DOHH2 (cell line): ENCODE measurements at regions not wholly inside any gene's neighbourhood (a gene's known extent, or its start where the extent isn't known, plus 50 kb on each side); places are given as distances from the start of the nearest gene placed in this dataset.

Source experiments
- H3F3A ChIP-seq: fragments of 200-600 bp; sonication (generic), shearing (Covaris generic); 2 replicates; pipeline ENCODE4 v1.6.0; 2016; ENCODE audit warnings: antibody characterized with exemption, mild to moderate bottlenecking; ENCODE audit not compliant: control insufficient read depth, insufficient read depth
- H3K27ac ChIP-seq: fragments of 200-600 bp; sonication (generic); 2 replicates; pipeline ENCODE4 v1.5.1; 2014; ENCODE audit warnings: low read depth, mild to moderate bottlenecking, low read length, moderate library complexity
- H3K27me3 ChIP-seq: fragments of 200-600 bp; sonication (generic); 2 replicates; pipeline ENCODE4 v1.6.1; 2014; ENCODE audit warnings: mild to moderate bottlenecking, low read length, mixed read lengths; ENCODE audit not compliant: control insufficient read depth
- H3K36me3 ChIP-seq: fragments of 200-600 bp; sonication (generic); 2 replicates; pipeline ENCODE4 v1.6.1; 2014; ENCODE audit warnings: mild to moderate bottlenecking, low read length, moderate library complexity, mixed read lengths; ENCODE audit not compliant: control insufficient read depth
- H3K4me1 ChIP-seq: fragments of 200-600 bp; sonication (generic); 2 replicates; pipeline ENCODE4 v1.6.1; 2014; ENCODE audit warnings: mild to moderate bottlenecking, low read length, mixed read lengths; ENCODE audit not compliant: control insufficient read depth
- H3K4me2 ChIP-seq: fragments of 200-600 bp; sonication (generic); 2 replicates; pipeline ENCODE4 v1.6.0; 2014; ENCODE audit warnings: mild to moderate bottlenecking, low read length, moderate library complexity
- H3K4me3 ChIP-seq: fragments of 200-600 bp; sonication (generic); 2 replicates; pipeline ENCODE4 v1.5.1; 2014; ENCODE audit warnings: mild to moderate bottlenecking, low read length, mixed read lengths
- H3K79me2 ChIP-seq: fragments of 200-600 bp; sonication (generic); 2 replicates; pipeline ENCODE4 v1.6.1; 2014; ENCODE audit warnings: mild to moderate bottlenecking, low read length, mixed read lengths; ENCODE audit not compliant: control insufficient read depth
- H3K9me2 ChIP-seq: fragments of 200-600 bp; sonication (generic); replicated peaks from 2 replicates; pipeline ENCODE4 v1.6.1; 2014; ENCODE audit warnings: mild to moderate bottlenecking, low read length, mixed read lengths; ENCODE audit not compliant: control insufficient read depth
- H3K9me3 ChIP-seq: fragments of 200-600 bp; sonication (generic); 2 replicates; pipeline ENCODE4 v1.6.1; 2014; ENCODE audit warnings: antibody characterized with exemption, low read length, mixed read lengths; ENCODE audit not compliant: control insufficient read depth, insufficient read depth
- H4K20me1 ChIP-seq: fragments of 200-600 bp; sonication (generic); 2 replicates; pipeline ENCODE4 v1.6.0; 2014; ENCODE audit warnings: low read depth, mild to moderate bottlenecking, antibody characterized with exemption, low read length, moderate library complexity; ENCODE audit not compliant: control insufficient read depth, insufficient read depth
- EZH2phosphoT487 ChIP-seq: fragments of 200-600 bp; sonication (generic); IDR thresholded peaks from 2 replicates; pipeline ENCODE4 v1.6.1; 2017; ENCODE audit warnings: borderline replicate concordance, mild to moderate bottlenecking, antibody characterized with exemption, low read length, moderate library complexity, mixed read lengths
- TF ChIP-seq, protein P1 (sequence below): fragments of 200-600 bp; sonication (generic); IDR thresholded peaks from one replicate; pipeline ENCODE4 v1.5.1; 2014; ENCODE audit warnings: antibody characterized with exemption, mild to moderate bottlenecking, low read depth, low read length; ENCODE audit not compliant: poor library complexity, severe bottlenecking

DNA sequence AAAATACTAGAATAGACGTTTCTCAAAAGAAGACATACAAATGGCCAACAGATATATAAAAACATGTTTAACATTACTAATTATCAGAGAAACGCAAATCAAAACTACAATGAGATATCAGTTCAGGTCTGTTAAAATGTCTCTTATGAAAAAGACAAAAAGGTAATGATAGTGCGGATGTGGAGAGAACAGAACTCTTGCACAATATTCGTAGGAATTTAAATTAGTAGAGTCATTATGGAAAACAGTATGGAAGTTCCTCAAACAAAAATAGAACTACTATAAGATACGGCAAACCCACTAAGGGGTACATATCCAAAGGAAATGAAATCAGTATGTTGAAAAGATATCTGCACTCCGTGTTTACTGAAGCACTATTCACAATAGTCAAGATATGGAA lies 167.5 kb upstream of the CWC22 start:
- H4K20me1 ChIP-seq = no peaks in the 10 kb centered on the region
- no peaks in the 10 kb centered on the region for H3K36me3 ChIP-seq
- H3K4me3 ChIP-seq = no peak overlapping the region
- no peaks in the 10 kb centered on the region for H3K27me3 ChIP-seq
- H3K4me2 ChIP-seq = no peak overlapping the region
- peaks cover 2% of the 10 kb centered on the region; the same call in 1 of the 2 replicates for H3K9me3 ChIP-seq
- H3F3A ChIP-seq = no peaks in the 10 kb centered on the region
- no peaks in the 10 kb centered on the region for H3K4me1 ChIP-seq
- no peak for TF ChIP-seq EZH2phosphoT487
- TF ChIP-seq, protein P1, sequence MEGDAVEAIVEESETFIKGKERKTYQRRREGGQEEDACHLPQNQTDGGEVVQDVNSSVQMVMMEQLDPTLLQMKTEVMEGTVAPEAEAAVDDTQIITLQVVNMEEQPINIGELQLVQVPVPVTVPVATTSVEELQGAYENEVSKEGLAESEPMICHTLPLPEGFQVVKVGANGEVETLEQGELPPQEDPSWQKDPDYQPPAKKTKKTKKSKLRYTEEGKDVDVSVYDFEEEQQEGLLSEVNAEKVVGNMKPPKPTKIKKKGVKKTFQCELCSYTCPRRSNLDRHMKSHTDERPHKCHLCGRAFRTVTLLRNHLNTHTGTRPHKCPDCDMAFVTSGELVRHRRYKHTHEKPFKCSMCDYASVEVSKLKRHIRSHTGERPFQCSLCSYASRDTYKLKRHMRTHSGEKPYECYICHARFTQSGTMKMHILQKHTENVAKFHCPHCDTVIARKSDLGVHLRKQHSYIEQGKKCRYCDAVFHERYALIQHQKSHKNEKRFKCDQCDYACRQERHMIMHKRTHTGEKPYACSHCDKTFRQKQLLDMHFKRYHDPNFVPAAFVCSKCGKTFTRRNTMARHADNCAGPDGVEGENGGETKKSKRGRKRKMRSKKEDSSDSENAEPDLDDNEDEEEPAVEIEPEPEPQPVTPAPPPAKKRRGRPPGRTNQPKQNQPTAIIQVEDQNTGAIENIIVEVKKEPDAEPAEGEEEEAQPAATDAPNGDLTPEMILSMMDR = no peak
- no peaks in the 10 kb centered on the region for H3K9me2 ChIP-seq
- H3K79me2 ChIP-seq = no peaks in the 10 kb centered on the region
- H3K27ac ChIP-seq = no peak overlapping the region

DNA sequence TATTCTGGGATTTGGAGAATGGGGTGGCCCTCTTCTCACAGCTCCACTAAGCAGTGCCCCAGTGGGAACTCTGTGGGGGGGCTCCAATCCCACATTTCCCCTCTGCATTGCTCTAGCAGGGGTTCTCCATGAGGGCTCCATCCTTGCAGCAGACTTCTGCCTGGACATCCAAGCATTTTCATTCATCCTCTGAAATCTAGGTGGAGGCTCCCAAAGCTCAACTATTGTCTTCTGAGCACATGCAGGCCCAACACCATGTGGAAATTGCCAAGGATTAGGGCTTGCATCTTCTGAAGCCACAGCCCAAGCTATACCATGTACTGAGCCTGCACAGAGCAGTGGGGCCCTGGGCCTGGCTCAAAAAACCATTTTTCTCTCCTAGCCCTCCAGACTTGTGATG lies 162.4 kb upstream of the CWC22 start:
- Histone ChIP-seq H3F3A (no peaks in the 10 kb centered on the region), H3K36me3 (no peaks in the 10 kb centered on the region), H3K27me3 (no peaks in the 10 kb centered on the region), H4K20me1 (no peaks in the 10 kb centered on the region), H3K9me2 (no peaks in the 10 kb centered on the region), H3K4me2 (no peak overlapping the region), H3K27ac (no peak overlapping the region), H3K4me1 (no peaks in the 10 kb centered on the region), H3K4me3 (no peak overlapping the region), H3K79me2 (no peaks in the 10 kb centered on the region), H3K9me3 (peaks cover 11% of the 10 kb centered on the region; the same call in 1 of the 2 replicates)
- TF ChIP-seq, protein P1 = no peak
- TF ChIP-seq EZH2phosphoT487 = no peak

DNA sequence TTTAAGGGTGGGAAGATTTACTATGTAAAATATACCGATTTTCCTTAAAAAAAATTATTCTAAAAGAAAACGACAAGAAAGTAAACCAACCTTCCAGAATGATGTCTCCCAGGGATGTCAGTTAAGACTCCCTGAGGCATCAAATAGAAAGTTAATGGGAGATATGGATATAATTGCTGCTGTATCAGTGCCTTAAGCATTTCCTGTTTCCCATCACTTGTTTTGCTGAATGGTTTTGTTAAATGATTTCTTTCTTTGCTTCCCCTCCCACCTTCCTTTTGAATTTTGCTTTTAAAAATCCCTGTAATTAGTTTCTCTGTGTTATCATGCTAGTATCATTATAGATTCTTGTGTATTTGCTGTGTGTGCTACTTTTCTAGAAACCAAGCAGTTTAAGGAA lies 154.3 kb upstream of the CWC22 start:
- no peak overlapping the region for H3K27ac ChIP-seq
- H3K4me2 ChIP-seq = no peak overlapping the region
- no peaks in the 10 kb centered on the region for H3K79me2 ChIP-seq
- H3K4me3 ChIP-seq = no peak overlapping the region
- H3K4me1 ChIP-seq = no peaks in the 10 kb centered on the region
- H3K9me3 ChIP-seq = no peaks in the 10 kb centered on the region
- no peaks in the 10 kb centered on the region for H3K36me3 ChIP-seq
- H3F3A ChIP-seq = no peaks in the 10 kb centered on the region
- no peaks in the 10 kb centered on the region for H4K20me1 ChIP-seq
- no peak for TF ChIP-seq EZH2phosphoT487
- TF ChIP-seq, protein P1 = no peak
- H3K9me2 ChIP-seq = no peaks in the 10 kb centered on the region
- H3K27me3 ChIP-seq = no peaks in the 10 kb centered on the region

DNA sequence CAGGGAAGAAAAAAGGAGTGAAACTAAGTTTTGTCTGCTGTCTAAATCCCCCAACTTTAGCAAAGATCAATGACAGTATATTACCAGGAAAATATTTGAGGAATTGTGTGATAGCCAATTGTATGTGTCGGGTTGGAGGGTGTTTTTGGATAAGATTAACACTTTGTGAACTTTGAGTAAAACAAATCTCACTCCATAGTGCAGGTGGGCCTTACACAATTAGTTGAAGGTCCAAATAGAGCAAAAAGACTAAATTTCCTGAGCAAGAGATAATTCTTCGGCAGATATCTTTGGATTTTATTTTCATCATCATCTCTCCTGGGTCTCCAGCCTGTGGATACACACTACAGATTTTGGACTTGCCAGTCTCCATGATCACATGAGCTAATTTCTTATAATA lies 152.8 kb upstream of the CWC22 start:
- H4K20me1 ChIP-seq = no peaks in the 10 kb centered on the region
- H3K79me2 ChIP-seq = no peaks in the 10 kb centered on the region
- no peaks in the 10 kb centered on the region for H3F3A ChIP-seq
- TF ChIP-seq EZH2phosphoT487 = no peak
- TF ChIP-seq, protein P1 = no peak
- no peak overlapping the region for H3K4me3 ChIP-seq
- no peaks in the 10 kb centered on the region for H3K9me2 ChIP-seq
- no peaks in the 10 kb centered on the region for H3K9me3 ChIP-seq
- no peak overlapping the region for H3K4me2 ChIP-seq
- no peaks in the 10 kb centered on the region for H3K4me1 ChIP-seq
- no peak overlapping the region for H3K27ac ChIP-seq
- no peaks in the 10 kb centered on the region for H3K36me3 ChIP-seq
- no peaks in the 10 kb centered on the region for H3K27me3 ChIP-seq
